Jurkat, Clone E6-1 (cell line): ENCODE measurements at regions not wholly inside any gene's neighbourhood (a gene's known extent, or its start where the extent isn't known, plus 50 kb on each side); places are given as distances from the start of the nearest gene placed in this dataset.

Source experiments
- DNase-seq: peaks from one replicate; pipeline ENCODE4 v3.0.0-alpha.2; 2011; ENCODE audit warnings: low read depth, low spot score
- H3K4me3 ChIP-seq: 2 replicates; pipeline ENCODE4 v1.5.1; 2011; ENCODE audit warnings: mild to moderate bottlenecking, low read length, control low read depth, moderate library complexity

GRCh38 chr12:91690531-91690930, 455.1 kb downstream of the BTG1 start:
- DNase-seq, result no peak
- no peak overlapping the region for H3K4me3 ChIP-seq

- peak; percentile 97 for DNase-seq
- H3K4me3 ChIP-seq, result peak overlapping the region; percentile 29
These were observed 458.3 kb downstream of the BTG1 start for GRCh38 chr12:91687052-91688017.

GRCh38 chr12:91685917-91686316, 459.7 kb downstream of the BTG1 start:
- peak; percentile 36 for DNase-seq
- H3K4me3 ChIP-seq, result no peak overlapping the region

GRCh38 chr12:91681751-91682150, 463.9 kb downstream of the BTG1 start:
- no peak for DNase-seq
- H3K4me3 ChIP-seq, result no peak overlapping the region

- DNase-seq, result no peak
These were observed 464.8 kb downstream of the BTG1 start for GRCh38 chr12:91680864-91681263.

DNA sequence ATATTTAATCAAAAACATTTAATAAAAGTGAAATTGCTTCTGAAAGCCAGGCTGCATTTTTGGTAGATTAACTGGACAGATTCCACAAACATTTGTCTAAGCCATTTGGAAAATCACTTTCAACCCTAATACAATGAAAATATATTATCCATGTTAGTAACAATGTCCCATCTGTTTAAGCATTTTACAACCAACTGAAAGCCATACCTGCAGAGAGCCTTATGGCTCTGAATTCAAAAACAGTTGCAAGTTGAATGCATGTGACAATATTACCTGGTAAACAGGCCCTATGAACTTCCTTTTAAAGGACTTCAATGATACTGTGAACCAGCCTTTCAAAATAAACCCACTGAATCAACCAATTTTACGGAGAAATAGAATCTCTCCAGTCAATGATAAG, 468.1 kb downstream of the BTG1 start:
- no peak for DNase-seq

More at GRCh38 chr12:91680864-91681263, 464.8 kb downstream of the BTG1 start:
- H3K4me3 ChIP-seq, result no peak overlapping the region

GRCh38 chr12:91675401-91675800, 470.2 kb downstream of the BTG1 start:
- H3K4me3 ChIP-seq, result no peak overlapping the region
- no peak for DNase-seq

More for the DNA sequence above, 468.1 kb downstream of the BTG1 start:
- H3K4me3 ChIP-seq, result no peak overlapping the region

DNA sequence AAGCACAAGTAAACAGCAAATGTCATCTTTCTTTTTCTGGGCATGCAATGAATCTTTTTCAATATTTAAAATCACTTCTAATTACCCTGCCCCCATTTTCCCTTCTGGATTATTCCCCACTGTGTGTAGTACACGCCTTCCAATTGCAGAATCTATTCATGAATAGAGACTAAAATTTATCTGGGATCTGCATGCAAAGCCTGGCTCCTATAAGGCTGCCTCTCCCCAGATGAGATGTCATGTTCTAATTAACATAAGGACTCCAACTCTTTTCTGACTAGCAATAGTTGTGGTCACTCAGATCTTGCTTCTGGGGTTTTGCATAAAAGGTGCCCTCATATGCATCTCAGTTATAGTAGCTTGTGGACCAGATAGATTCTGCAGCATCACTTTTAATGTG, 473.5 kb downstream of the BTG1 start:
- no peak overlapping the region for H3K4me3 ChIP-seq
- DNase-seq, result no peak

- H3K4me3 ChIP-seq, result no peak overlapping the region
- DNase-seq, result no peak
These were observed 478.0 kb downstream of the BTG1 start for GRCh38 chr12:91667694-91668093.

DNA sequence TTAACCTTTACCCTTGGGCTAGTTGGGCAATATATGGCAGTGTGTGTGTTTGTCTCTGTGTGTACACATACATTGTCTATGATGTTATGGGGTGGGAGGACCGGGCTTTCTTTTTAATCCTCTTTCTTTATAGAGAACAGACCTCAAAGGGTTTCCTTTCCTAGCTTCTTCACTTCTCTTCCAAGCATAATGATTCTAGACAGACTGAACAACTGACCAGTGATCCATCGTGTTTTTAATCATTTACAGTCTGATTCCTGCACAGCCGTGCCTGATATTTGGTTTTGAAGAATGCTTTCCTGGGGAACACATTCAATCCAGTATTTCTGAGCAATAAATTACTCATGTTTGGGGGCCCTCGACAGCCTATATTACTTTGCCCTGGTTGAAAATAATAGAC, 481.1 kb upstream of the DCN start:
- H3K4me3 ChIP-seq, result no peak overlapping the region
- DNase-seq, result no peak

DNA sequence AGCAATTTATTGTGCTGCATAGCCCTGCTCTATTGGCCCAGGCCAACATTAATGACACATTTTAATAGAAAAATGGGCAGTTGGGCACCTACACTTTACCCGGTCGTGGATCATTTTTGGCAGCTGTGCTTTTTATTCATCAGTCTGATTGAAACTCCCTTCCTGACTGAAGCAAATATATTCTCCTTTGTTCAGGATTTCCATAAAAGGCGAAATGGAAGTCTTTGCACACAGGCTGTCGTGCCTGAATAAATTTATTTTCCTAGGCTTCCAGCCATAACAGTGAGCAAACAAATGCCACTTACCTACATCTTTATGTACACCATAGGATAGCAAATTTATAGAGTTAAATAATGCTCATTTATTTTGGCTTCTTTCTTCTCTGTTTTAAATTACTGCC, 480.7 kb upstream of the DCN start:
- no peak for DNase-seq

GRCh38 chr12:91662021-91662420, 479.4 kb upstream of the DCN start:
- DNase-seq, result no peak
- no peak overlapping the region for H3K4me3 ChIP-seq

More for the DNA sequence above, 480.7 kb upstream of the DCN start:
- H3K4me3 ChIP-seq, result no peak overlapping the region

DNA sequence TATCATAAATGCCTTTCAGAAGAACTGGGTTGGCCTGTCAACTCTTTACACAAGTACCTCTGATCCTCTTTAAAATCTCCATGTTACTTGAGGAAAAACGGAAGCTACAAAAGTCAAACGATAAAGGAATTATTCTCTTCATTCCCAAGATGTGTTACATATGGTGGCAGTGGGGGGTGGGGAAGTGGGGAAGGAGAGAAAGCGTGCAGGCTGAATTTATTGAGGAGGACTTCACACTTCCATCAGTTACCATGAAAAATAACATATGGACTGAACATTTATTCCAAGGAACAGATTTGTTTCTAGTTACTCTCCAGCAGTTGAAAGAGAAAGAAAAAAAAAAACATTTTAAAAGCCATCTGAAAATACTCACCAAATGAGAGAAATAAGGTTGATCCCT, 474.4 kb upstream of the DCN start:
- no peak overlapping the region for H3K4me3 ChIP-seq
- DNase-seq, result no peak

GRCh38 chr12:91655966-91656365, 473.3 kb upstream of the DCN start:
- no peak overlapping the region for H3K4me3 ChIP-seq
- no peak for DNase-seq

- no peak overlapping the region for H3K4me3 ChIP-seq
- DNase-seq, result no peak
These were observed 471.5 kb upstream of the DCN start for GRCh38 chr12:91654087-91654486.

GRCh38 chr12:91651728-91652127, 469.1 kb upstream of the DCN start:
- no peak for DNase-seq
- no peak overlapping the region for H3K4me3 ChIP-seq

- DNase-seq, result no peak
- no peak overlapping the region for H3K4me3 ChIP-seq
These were observed 461.1 kb upstream of the DCN start for GRCh38 chr12:91643763-91644162.

GRCh38 chr12:91640021-91640420, 457.4 kb upstream of the DCN start:
- no peak for DNase-seq
- H3K4me3 ChIP-seq, result no peak overlapping the region

DNA sequence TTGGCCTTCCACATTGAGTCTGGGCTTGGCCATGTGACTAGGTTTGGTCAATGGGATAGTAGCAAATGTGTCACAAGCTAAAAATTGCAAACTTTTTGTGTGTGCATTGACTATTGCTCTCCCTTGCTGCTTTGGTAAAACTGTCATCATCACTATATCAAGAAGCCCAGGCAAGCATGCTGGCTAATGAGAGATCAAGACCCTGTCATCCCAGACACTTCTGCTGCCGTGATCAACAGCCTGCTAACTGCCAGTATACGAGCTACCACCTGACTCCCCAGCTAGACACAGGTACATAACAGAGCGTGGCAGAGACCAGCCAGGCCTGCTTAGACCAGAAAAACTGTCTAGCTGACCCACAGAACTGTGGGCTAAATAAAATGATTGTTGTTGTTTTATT, 456.7 kb upstream of the DCN start:
- H3K4me3 ChIP-seq, result no peak overlapping the region
- no peak for DNase-seq

DNA sequence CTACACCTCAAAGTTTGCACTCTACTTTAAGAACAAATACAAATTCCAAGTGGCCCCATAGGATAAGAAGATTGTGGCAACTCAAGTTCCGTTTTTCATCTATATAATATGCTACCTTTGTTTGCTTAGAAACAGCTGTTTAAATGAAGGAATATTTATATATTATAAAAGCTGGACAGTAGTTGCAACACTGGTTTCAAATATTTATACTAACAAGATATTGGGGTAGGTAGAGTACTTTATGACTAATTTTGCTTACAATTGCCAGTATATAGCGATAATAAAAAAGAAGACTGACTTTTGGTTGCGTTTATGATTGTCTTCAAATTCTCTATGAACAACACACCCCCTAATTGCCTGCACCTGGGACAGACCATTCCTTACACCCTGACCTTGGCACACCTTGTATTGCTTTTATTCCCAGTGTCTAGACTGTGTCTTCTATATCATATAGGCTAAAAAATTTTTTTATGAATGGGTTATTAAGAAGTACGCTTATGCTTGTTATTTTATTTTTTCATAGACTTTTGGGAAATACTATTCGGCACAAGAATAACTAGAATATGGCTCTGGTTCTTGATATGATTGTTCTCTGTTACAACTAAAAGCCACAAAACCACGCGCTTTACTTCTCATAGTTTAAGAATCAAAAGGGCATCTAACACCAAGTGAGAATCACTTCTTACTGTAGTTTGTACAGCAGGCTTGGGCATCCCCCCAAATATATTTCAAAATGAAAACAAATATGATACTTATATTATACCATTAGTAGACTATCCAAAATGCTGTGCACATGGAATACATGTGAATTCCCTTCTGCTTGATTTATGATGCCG, 455.4 kb upstream of the DCN start:
- H3K4me3 ChIP-seq, result no peak overlapping the region
- DNase-seq, result no peak
